ENCODE measurements at regions not wholly inside any gene's neighbourhood (a gene's known extent, or its start where the extent isn't known, plus 50 kb on each side); places are given as distances from the start of the nearest gene placed in this dataset.

- DNase-seq = peak; percentile 64
These were observed 64.3 kb downstream of the MRPL14 start for GRCh38 chr6:44062771-44063560.

GRCh38 chr6:44062105-44062770 is 65.0 kb downstream of the MRPL14 start:
- no peak for DNase-seq

GRCh38 chr6:44061375-44062104 is 65.7 kb downstream of the MRPL14 start:
- DNase-seq = no peak

- no peak for DNase-seq
These were observed 66.5 kb downstream of the MRPL14 start for GRCh38 chr6:44060612-44061374.

GRCh38 chr6:44059359-44060346 is 67.6 kb downstream of the MRPL14 start:
- no peak for DNase-seq

- DNase-seq = peak in 1 of 2 experiments; percentile 29
These were observed 68.5 kb downstream of the MRPL14 start for GRCh38 chr6:44058617-44059358.

GRCh38 chr6:44057931-44058616 is 69.2 kb downstream of the MRPL14 start:
- no peak for DNase-seq

GRCh38 chr6:44057238-44057930 is 69.9 kb downstream of the MRPL14 start:
- DNase-seq = no peak

GRCh38 chr6:44056392-44057237 is 70.6 kb downstream of the MRPL14 start:
- DNase-seq = no peak

- no peak for DNase-seq
These were observed 72.3 kb downstream of the MRPL14 start for GRCh38 chr6:44054721-44055559.

GRCh38 chr6:44053760-44054556 is 73.3 kb downstream of the MRPL14 start:
- DNase-seq = no peak

- no peak for DNase-seq
These were observed 74.0 kb downstream of the MRPL14 start for GRCh38 chr6:44053106-44053756.

- DNase-seq = no peak
These were observed 74.7 kb downstream of the MRPL14 start for GRCh38 chr6:44052419-44053023.

GRCh38 chr6:44051515-44051914 is 75.7 kb downstream of the MRPL14 start:
- DNase-seq = no peak

GRCh38 chr6:44050872-44051505 is 76.3 kb downstream of the MRPL14 start:
- no peak for DNase-seq

Measured in activated CD4-positive, alpha-beta T cell treated with anti-CD3 and anti-CD28 coated beads, Interleukin-2, amount 50 U/mL, for 48 hours (primary cell).